ENCODE measurements at regions not wholly inside any gene's neighbourhood (a gene's known extent, or its start where the extent isn't known, plus 50 kb on each side); places are given as distances from the start of the nearest gene placed in this dataset.

- Histone ChIP-seq H3K36me3 (replicated peaks in 1 of 2; ENCODE audit: control insufficient read depth in 1 of 2, insufficient read depth in 2 of 2, low read length in 2 of 2) (no peaks in the 10 kb centered on the region), H3K9me3 (ENCODE audit: low read length) (no peaks in the 10 kb centered on the region), H3K79me2 (ENCODE audit: insufficient read depth, low read length) (no peaks in the 10 kb centered on the region), H3K4me2 (ENCODE audit: low read depth, low read length) (no peak overlapping the region), H4K20me1 (ENCODE audit: insufficient read depth, low read length) (no peaks in the 10 kb centered on the region), H3K27me3 (ENCODE audit: control insufficient read depth in 1 of 2, insufficient read depth in 2 of 2, low read length in 2 of 2) (no peaks in the 10 kb centered on the region; a peak in 2 of 5 replicates), H3K4me1 (ENCODE audit: insufficient read depth, low read length) (no peaks in the 10 kb centered on the region), H3K9ac (ENCODE audit: insufficient read depth, low read depth, low read length) (no peak overlapping the region), H2AFZ (ENCODE audit: low read length) (no peak overlapping the region), H3K27ac (ENCODE audit: extremely low read length, insufficient read depth, low read length) (no peak overlapping the region), H3K4me3 (replicated peaks in 1 of 3; ENCODE audit: insufficient read depth in 1 of 3, low read depth in 2 of 3, low read length in 3 of 3) (no peak overlapping the region)
- FAIRE-seq (no peak), DNase-seq (ENCODE audit: low spot score) (no peak), ATAC-seq (no peak)
- WGBS (ENCODE audit: low lambda C conversion rate) = 14% methylated on average over 6 of the region's 6 CpGs
- ChIA-PET POLR2A (no interaction called here), CTCF (ENCODE audit: low intra/inter-chr PET ratio, low total read pairs) (no interaction called here)
- in situ Hi-C loops (cut with HindIII; ENCODE audit: extremely low pct_ligation_motif_present, low pct_unique_long_range_greater_than_20kb) = no loop called here
- TF ChIP-seq ZNF513 (CRISPR knock-in tag; conservative IDR thresholded peaks at IDR 0.05) (no peak), RARG (CRISPR knock-in tag; IDR thresholded peaks at IDR 0.05; ENCODE audit: low read depth) (no peak), MED1 (CRISPR knock-in tag; IDR thresholded peaks at IDR 0.05) (no peak), DR1 (CRISPR knock-in tag; IDR thresholded peaks at IDR 0.05) (no peak), ETV5 (CRISPR knock-in tag; IDR thresholded peaks at IDR 0.05; ENCODE audit: borderline replicate concordance) (no peak)
- no TSS peak for BruUV-seq (replicated peaks)
- intact Hi-C loops (cut with micrococcal nuclease; ENCODE audit: unreplicated experiment) = no loop called here
Measured at GRCh38 chr10:123537188-123537961, 128.8 kb upstream of the GPR26 start.

Data from HepG2 (cell line).